ENCODE measurements at regions not wholly inside any gene's neighbourhood (a gene's known extent, or its start where the extent isn't known, plus 50 kb on each side); places are given as distances from the start of the nearest gene placed in this dataset.
"Not testable (repeated sequence)": the region's sequence is repeated elsewhere in the genome, so short reads cannot be mapped to it uniquely, and the experiment has no call there.

DNA sequence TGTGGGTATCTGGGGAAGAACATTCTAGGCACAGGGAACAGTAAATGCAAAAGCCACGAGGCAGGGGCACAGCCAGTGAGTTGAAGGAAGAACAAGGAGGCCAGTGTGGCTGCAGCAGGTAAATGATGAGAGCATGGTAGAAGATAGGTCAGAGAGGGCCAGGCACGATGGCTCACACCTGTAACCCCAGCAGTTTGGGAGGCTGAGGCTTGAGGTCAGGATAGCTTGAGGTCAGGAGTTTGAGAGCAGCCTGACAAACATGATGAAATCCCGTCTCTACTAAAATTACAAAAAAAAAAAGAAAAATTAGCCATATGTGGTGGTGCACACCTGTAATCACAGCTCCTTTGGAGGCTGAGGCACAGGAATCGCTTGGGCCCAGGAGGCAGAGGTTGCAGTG is 86.7 kb upstream of the ESRRB start:
- H3K4me3 Mint-ChIP-seq, result no peak overlapping the region
- no peaks in the 10 kb centered on the region for H3K36me3 Mint-ChIP-seq (ENCODE audit: low read depth)
- H3K27ac Mint-ChIP-seq, result no peak overlapping the region
- peaks cover 6% of the 10 kb centered on the region for H3K27me3 Mint-ChIP-seq (ENCODE audit: insufficient read depth)
- DNase-seq (ENCODE audit: low spot score), result no peak
- H3K9me3 Mint-ChIP-seq, result no peaks in the 10 kb centered on the region
- no peaks in the 10 kb centered on the region for H3K4me1 Mint-ChIP-seq (ENCODE audit: low read depth)
- intact Hi-C loops (cut with micrococcal nuclease), result no loop called here

DNA sequence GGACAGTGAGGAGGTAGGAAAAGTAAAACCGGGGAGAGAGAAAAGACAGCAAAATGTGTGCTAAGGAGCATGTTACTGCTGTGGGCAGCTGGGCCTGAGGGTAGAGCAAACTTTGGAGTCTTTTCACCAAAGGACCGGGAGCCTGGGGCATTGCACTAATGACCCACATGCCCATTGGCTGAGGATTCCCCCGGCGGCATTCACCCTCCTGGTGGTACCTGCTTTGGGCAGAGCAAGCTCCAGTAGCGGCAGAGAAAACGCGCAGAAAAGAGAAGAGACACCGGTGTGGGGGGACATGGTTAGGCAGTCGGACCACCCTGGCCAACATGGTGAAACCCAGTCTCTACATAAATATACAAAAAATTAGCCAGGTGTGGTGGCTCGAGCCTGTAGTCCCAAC is 83.4 kb upstream of the ESRRB start:
- DNase-seq (ENCODE audit: low spot score), result no peak
- no peak overlapping the region for H3K27ac Mint-ChIP-seq
- H3K9me3 Mint-ChIP-seq, result no peaks in the 10 kb centered on the region
- no peaks in the 10 kb centered on the region for H3K4me1 Mint-ChIP-seq (ENCODE audit: low read depth)
- H3K27me3 Mint-ChIP-seq (ENCODE audit: insufficient read depth), result no peaks in the 10 kb centered on the region
- no peak overlapping the region for H3K4me3 Mint-ChIP-seq
- no peaks in the 10 kb centered on the region for H3K36me3 Mint-ChIP-seq (ENCODE audit: low read depth)
- intact Hi-C loops (cut with micrococcal nuclease), result no loop called here

DNA sequence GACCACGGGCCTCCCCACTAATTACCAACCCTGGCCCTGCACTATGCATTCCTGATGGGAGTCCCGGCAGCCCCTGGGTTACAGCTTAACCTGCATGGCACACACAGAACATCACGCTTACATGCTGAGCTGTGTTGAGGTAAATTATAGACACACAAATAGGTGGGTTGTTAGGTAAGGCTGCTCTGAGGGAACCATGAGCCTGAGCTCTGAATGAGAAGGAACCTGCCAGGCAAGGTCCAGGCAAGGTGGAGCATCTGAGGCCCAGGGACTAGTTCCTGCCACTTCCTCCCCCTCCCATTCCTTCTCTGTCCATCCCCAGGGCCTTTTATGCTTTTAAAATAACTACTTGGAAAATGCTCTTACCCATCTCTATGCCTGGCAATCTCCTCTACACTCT is 82.7 kb upstream of the ESRRB start:
- Mint-ChIP-seq H3K4me3 (no peak overlapping the region), H3K9me3 (no peaks in the 10 kb centered on the region), H3K4me1 (ENCODE audit: low read depth) (no peaks in the 10 kb centered on the region), H3K27ac (no peak overlapping the region), H3K27me3 (ENCODE audit: insufficient read depth) (no peaks in the 10 kb centered on the region), H3K36me3 (ENCODE audit: low read depth) (no peaks in the 10 kb centered on the region)
- DNase-seq (ENCODE audit: low spot score), result no peak
- intact Hi-C loops (cut with micrococcal nuclease), result no loop called here

- H3K9me3 Mint-ChIP-seq, result no peaks in the 10 kb centered on the region
- no peak overlapping the region for H3K4me3 Mint-ChIP-seq
- no peak overlapping the region for H3K27ac Mint-ChIP-seq
- intact Hi-C loops (cut with micrococcal nuclease), result no loop called here
- no peak for DNase-seq (ENCODE audit: low spot score)
- H3K4me1 Mint-ChIP-seq (ENCODE audit: low read depth), result no peaks in the 10 kb centered on the region
- H3K36me3 Mint-ChIP-seq (ENCODE audit: low read depth), result no peaks in the 10 kb centered on the region
- H3K27me3 Mint-ChIP-seq (ENCODE audit: insufficient read depth), result no peaks in the 10 kb centered on the region
Measured at GRCh38 chr14:76293923-76294322, 82.0 kb upstream of the ESRRB start.

DNA sequence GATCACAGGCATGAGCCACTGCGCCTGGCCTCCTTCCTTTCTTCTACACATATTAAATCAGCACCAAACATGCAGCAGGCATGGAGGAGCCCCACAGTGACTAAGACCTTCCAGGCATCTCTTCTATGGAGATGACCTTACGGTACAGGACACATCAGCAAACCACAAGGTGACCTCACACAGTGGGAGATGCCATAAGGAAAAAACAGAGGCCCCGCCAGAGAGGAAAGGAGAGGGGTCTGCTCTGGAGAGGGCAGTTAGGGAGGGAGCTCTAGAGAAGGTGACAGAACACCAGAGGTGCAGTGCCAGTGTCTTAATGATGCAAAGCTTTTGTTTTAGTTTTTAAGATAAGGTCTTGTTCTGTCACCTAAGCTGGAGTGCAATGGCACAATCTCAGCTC is 81.1 kb upstream of the ESRRB start:
- intact Hi-C loops (cut with micrococcal nuclease), result no loop called here
- Mint-ChIP-seq H3K27me3 (ENCODE audit: insufficient read depth) (peaks cover 2% of the 10 kb centered on the region), H3K4me1 (ENCODE audit: low read depth) (no peaks in the 10 kb centered on the region), H3K9me3 (no peaks in the 10 kb centered on the region), H3K27ac (no peak overlapping the region), H3K36me3 (ENCODE audit: low read depth) (no peaks in the 10 kb centered on the region), H3K4me3 (no peak overlapping the region)
- DNase-seq (ENCODE audit: low spot score), result no peak

DNA sequence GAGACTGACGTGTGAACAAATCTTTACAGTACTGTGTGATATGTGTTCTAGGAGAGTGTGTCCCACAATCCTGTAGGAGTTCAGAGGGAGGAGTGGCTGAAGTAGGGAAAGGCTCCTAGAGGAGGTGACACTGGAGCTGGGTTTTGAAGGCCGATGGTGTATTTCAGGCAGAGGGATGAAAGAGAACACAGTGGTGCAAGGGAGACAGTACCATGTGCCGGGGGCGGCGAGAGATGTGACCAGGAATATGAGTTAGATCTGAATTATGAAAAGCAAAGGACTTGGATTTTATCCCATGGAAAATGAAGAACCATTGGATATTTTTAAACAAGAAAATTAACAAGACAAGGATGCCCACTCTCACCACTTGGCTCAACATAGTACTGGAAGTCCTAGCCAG is 77.0 kb upstream of the ESRRB start:
- H3K27me3 Mint-ChIP-seq (ENCODE audit: insufficient read depth), result peaks cover 11% of the 10 kb centered on the region
- DNase-seq (ENCODE audit: low spot score), result no peak
- no peaks in the 10 kb centered on the region for H3K9me3 Mint-ChIP-seq
- H3K36me3 Mint-ChIP-seq (ENCODE audit: low read depth), result no peaks in the 10 kb centered on the region
- intact Hi-C loops (cut with micrococcal nuclease), result no loop called here
- no peak overlapping the region for H3K4me3 Mint-ChIP-seq
- no peak overlapping the region for H3K27ac Mint-ChIP-seq
- H3K4me1 Mint-ChIP-seq (ENCODE audit: low read depth), result no peaks in the 10 kb centered on the region

GRCh38 chr14:76303188-76303587 is 72.7 kb upstream of the ESRRB start:
- H3K4me3 Mint-ChIP-seq; H3K9me3 Mint-ChIP-seq; H3K4me1 Mint-ChIP-seq (ENCODE audit: low read depth); H3K36me3 Mint-ChIP-seq (ENCODE audit: low read depth); H3K27ac Mint-ChIP-seq; DNase-seq (ENCODE audit: low spot score); intact Hi-C loops (cut with micrococcal nuclease): not testable (repeated sequence)
- H3K27me3 Mint-ChIP-seq (ENCODE audit: insufficient read depth), result peaks cover 16% of the 10 kb centered on the region

DNA sequence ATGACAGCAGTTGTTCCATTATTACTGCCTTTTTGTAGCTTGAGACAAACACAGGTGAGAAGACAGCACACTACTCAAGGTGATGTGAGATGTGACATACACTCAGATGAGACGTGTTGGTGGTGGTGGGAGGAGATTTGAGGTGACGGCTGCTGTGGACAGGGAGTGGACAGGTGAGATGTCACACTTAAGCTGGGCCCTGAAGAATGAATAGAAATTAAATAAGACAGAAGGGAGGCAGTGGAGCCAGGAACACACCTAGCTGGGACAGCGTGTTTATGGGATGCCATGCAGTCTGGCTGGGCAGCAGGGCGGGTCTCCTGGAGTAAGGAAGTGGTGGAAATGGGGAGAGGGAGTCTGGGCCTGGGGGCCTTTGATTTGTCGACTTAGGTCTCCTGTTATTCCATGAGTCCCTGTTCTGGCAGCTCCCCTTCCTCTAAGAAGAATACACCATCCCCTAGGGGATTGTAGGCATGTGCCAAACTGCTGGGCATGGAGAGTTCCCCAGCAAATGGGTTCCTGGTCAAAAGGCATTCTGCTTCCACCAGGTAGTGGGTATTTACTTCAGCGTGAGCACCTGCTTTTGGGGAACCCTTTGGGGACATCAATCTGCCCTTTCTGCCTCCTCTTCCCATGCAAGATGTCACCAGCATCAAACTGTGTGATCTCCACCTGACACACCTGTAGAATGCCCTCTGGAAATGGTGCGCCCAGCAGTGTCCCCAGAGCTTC is 71.2 kb upstream of the ESRRB start:
- Mint-ChIP-seq H3K27ac (no peak overlapping the region), H3K9me3 (no peaks in the 10 kb centered on the region), H3K36me3 (ENCODE audit: low read depth) (no peaks in the 10 kb centered on the region), H3K27me3 (ENCODE audit: insufficient read depth) (peaks cover 24% of the 10 kb centered on the region), H3K4me3 (no peak overlapping the region), H3K4me1 (ENCODE audit: low read depth) (no peaks in the 10 kb centered on the region)
- intact Hi-C loops (cut with micrococcal nuclease), result no loop called here
- DNase-seq (ENCODE audit: low spot score), result no peak

GRCh38 chr14:76305268-76305826 is 70.6 kb upstream of the ESRRB start:
- H3K4me3 Mint-ChIP-seq, result no peak overlapping the region
- intact Hi-C loops (cut with micrococcal nuclease), result no loop called here
- H3K27me3 Mint-ChIP-seq (ENCODE audit: insufficient read depth), result peaks cover 28% of the 10 kb centered on the region
- H3K4me1 Mint-ChIP-seq (ENCODE audit: low read depth), result no peaks in the 10 kb centered on the region
- H3K36me3 Mint-ChIP-seq (ENCODE audit: low read depth), result no peaks in the 10 kb centered on the region
- DNase-seq (ENCODE audit: low spot score), result no peak
- H3K9me3 Mint-ChIP-seq, result no peaks in the 10 kb centered on the region
- H3K27ac Mint-ChIP-seq, result no peak overlapping the region

DNA sequence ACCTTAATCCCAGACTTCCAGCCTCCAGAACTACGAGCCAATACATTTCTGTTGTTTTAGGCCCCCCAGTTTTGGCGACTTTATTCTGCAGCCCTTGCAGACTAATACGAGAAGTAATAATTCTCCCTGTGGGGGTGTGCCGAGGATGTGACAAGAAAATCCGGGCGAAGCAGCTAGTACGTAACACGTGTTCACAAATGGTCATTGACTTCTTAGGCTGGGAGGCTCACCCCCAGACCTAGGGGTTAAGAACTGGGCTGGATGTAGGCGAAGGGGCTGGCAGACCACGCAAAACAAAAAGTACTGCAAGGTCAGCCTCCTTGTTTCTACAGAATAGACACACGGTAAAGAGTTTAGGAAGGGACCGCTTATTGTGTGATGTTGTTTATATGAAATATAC is 69.8 kb upstream of the ESRRB start:
- Mint-ChIP-seq H3K4me1 (ENCODE audit: low read depth) (peaks cover 5% of the 10 kb centered on the region), H3K4me3 (no peak overlapping the region), H3K27me3 (ENCODE audit: insufficient read depth) (peaks cover 30% of the 10 kb centered on the region), H3K27ac (no peak overlapping the region), H3K36me3 (ENCODE audit: low read depth) (no peaks in the 10 kb centered on the region), H3K9me3 (no peaks in the 10 kb centered on the region)
- intact Hi-C loops (cut with micrococcal nuclease), result no loop called here
- DNase-seq (ENCODE audit: low spot score), result no peak

GRCh38 chr14:76307786-76308780 is 67.9 kb upstream of the ESRRB start:
- peaks cover 42% of the 10 kb centered on the region for H3K27me3 Mint-ChIP-seq (ENCODE audit: insufficient read depth)

GRCh38 chr14:76309572-76310162 is 66.3 kb upstream of the ESRRB start:
- DNase-seq (ENCODE audit: low spot score), result no peak
- Mint-ChIP-seq H3K27me3 (ENCODE audit: insufficient read depth) (peaks cover 49% of the 10 kb centered on the region), H3K27ac (no peak overlapping the region), H3K9me3 (no peaks in the 10 kb centered on the region), H3K36me3 (ENCODE audit: low read depth) (no peaks in the 10 kb centered on the region), H3K4me1 (ENCODE audit: low read depth) (peaks cover 5% of the 10 kb centered on the region), H3K4me3 (no peak overlapping the region)
- intact Hi-C loops (cut with micrococcal nuclease), result no loop called here

More at GRCh38 chr14:76307786-76308780, 67.9 kb upstream of the ESRRB start:
- no peaks in the 10 kb centered on the region for H3K9me3 Mint-ChIP-seq
- H3K27ac Mint-ChIP-seq, result no peak overlapping the region
- no peaks in the 10 kb centered on the region for H3K36me3 Mint-ChIP-seq (ENCODE audit: low read depth)
- peaks cover 5% of the 10 kb centered on the region for H3K4me1 Mint-ChIP-seq (ENCODE audit: low read depth)
- no peak for DNase-seq (ENCODE audit: low spot score)
- no peak overlapping the region for H3K4me3 Mint-ChIP-seq
- intact Hi-C loops (cut with micrococcal nuclease), result no loop called here

Measured in activated T-helper 1 cell treated with anti-CD3 and anti-CD28 coated beads, Interleukin-12 subunit alpha, Interleukin-12 subunit beta, Interleukin-2, Interleukin-4 antibody, amounts not matched to agents 30 ng/mL and 10 ng/mL and 1 ng/mL, durations not matched to agents 14 hours and 24 hours and 36 hours (primary cell).